NB4 (cell line): ENCODE measurements at regions not wholly inside any gene's neighbourhood (a gene's known extent, or its start where the extent isn't known, plus 50 kb on each side); places are given as distances from the start of the nearest gene placed in this dataset.

Experiments
- POLR2A ChIP-seq: IDR thresholded peaks from 2 replicates; pipeline ENCODE4 v1.6.1; 2011; ENCODE audit warnings: mild to moderate bottlenecking; ENCODE audit not compliant: insufficient read length; ENCODE audit errors: extremely low read depth
- TF ChIP-seq, protein P1 (sequence below): IDR thresholded peaks from one replicate; pipeline ENCODE4 v1.5.1; 2012; ENCODE audit warnings: low read depth, low read length

DNA sequence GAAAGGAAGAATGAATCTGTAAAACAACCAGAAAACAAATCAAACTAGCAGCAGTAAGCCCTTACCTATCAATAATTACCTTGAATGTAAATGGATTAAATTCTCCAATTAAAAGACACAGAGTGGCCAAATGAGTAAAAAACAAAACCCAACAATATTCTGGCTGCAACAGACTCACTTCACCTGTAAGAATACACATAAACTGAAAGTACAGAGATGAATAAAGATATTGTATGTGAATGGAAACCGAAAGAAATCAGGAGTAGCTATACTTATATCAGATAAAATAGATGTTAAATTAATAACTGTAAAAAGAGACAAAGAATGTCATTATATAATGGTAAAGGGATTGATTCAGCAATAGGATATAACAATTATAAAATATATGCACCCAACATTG is 514.5 kb upstream of the DPPA4 start:
- TF ChIP-seq, protein P1, sequence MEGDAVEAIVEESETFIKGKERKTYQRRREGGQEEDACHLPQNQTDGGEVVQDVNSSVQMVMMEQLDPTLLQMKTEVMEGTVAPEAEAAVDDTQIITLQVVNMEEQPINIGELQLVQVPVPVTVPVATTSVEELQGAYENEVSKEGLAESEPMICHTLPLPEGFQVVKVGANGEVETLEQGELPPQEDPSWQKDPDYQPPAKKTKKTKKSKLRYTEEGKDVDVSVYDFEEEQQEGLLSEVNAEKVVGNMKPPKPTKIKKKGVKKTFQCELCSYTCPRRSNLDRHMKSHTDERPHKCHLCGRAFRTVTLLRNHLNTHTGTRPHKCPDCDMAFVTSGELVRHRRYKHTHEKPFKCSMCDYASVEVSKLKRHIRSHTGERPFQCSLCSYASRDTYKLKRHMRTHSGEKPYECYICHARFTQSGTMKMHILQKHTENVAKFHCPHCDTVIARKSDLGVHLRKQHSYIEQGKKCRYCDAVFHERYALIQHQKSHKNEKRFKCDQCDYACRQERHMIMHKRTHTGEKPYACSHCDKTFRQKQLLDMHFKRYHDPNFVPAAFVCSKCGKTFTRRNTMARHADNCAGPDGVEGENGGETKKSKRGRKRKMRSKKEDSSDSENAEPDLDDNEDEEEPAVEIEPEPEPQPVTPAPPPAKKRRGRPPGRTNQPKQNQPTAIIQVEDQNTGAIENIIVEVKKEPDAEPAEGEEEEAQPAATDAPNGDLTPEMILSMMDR: no peak
- TF ChIP-seq POLR2A: no peak
